ENCODE measurements at regions not wholly inside any gene's neighbourhood (a gene's known extent, or its start where the extent isn't known, plus 50 kb on each side); places are given as distances from the start of the nearest gene placed in this dataset.

GRCh38 chr2:105617631-105618350 lies 126.9 kb upstream of the NCK2 start:
- no peak for DNase-seq

GRCh38 chr2:105615305-105615704 lies 129.4 kb upstream of the NCK2 start:
- no peak for DNase-seq

GRCh38 chr2:105611811-105612424 lies 132.8 kb upstream of the NCK2 start:
- DNase-seq: no peak

GRCh38 chr2:105611333-105611637 lies 133.4 kb upstream of the NCK2 start:
- DNase-seq: no peak

GRCh38 chr2:105610576-105611332 lies 134.0 kb upstream of the NCK2 start:
- DNase-seq: no peak

GRCh38 chr2:105609746-105610402 lies 134.8 kb upstream of the NCK2 start:
- no peak for DNase-seq

GRCh38 chr2:105607920-105608504 lies 136.7 kb upstream of the NCK2 start:
- DNase-seq: no peak

- DNase-seq: no peak
Measured at GRCh38 chr2:105606081-105606480, 138.6 kb upstream of the NCK2 start.

- DNase-seq: no peak
Measured at GRCh38 chr2:105604938-105605337, 139.8 kb upstream of the NCK2 start.

- no peak for DNase-seq
Measured at GRCh38 chr2:105600949-105601794, 143.5 kb upstream of the NCK2 start.

GRCh38 chr2:105600602-105600948 lies 144.1 kb upstream of the NCK2 start:
- no peak for DNase-seq

- no peak for DNase-seq
Measured at GRCh38 chr2:105600037-105600442, 144.7 kb upstream of the NCK2 start.

GRCh38 chr2:105598829-105599698 lies 145.6 kb upstream of the NCK2 start:
- DNase-seq: no peak

GRCh38 chr2:105597806-105598803 lies 146.6 kb upstream of the NCK2 start:
- DNase-seq: no peak

- DNase-seq: no peak
Measured at GRCh38 chr2:105597011-105597805, 147.5 kb upstream of the NCK2 start.

- DNase-seq: no peak
Measured at GRCh38 chr2:105596411-105596921, 148.2 kb upstream of the NCK2 start.

GRCh38 chr2:105595536-105595935 lies 149.2 kb upstream of the NCK2 start:
- DNase-seq: no peak

- no peak for DNase-seq
Measured at GRCh38 chr2:105593221-105593967, 151.3 kb upstream of the NCK2 start.

All from NCI-H1694 (cell line).